GM21576 (cell line): ENCODE measurements at regions not wholly inside any gene's neighbourhood (a gene's known extent, or its start where the extent isn't known, plus 50 kb on each side); places are given as distances from the start of the nearest gene placed in this dataset.
"Not testable (repeated sequence)": the region's sequence is repeated elsewhere in the genome, so short reads cannot be mapped to it uniquely, and the experiment has no call there.

Experiments used
- ATAC-seq: cut with Tn5 transposase; IDR thresholded peaks from one replicate; pipeline ENCODE4 v1.9.1; 2021; ENCODE audit warnings: mild to moderate bottlenecking, moderate library complexity; ENCODE audit not compliant: unreplicated experiment

DNA sequence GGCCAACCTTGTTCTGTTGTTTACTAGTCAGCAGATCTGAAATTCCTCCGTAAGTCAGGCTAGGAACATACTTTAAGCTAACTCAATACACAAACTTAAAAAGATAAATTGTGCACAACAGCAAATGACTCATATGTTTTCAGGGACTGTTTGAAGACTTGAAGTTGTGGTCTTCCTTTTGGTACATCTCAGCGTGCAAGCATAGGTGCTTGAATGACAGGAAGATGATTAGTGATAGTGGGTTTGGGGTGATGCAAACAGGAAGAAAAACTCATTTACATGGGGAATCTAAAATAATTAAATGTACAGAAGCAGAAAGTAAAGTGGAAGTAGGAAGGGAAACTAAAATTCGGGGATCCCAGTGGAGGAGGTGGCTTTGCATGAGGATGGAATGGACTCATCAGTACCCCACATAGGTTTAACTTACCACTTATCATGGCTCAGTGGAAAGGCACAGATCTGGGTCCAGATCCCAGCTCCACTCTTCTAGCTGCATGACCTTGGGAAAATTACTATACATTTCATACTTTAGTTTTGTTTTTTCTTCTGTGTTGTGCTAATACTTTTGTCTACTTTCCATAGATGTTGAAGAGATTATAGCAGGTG, 122.3 kb downstream of the XCL2 start:
- no peak for ATAC-seq

- ATAC-seq, result no peak
Measured at GRCh38 chr1:168420177-168420576, 123.6 kb downstream of the XCL2 start.

DNA sequence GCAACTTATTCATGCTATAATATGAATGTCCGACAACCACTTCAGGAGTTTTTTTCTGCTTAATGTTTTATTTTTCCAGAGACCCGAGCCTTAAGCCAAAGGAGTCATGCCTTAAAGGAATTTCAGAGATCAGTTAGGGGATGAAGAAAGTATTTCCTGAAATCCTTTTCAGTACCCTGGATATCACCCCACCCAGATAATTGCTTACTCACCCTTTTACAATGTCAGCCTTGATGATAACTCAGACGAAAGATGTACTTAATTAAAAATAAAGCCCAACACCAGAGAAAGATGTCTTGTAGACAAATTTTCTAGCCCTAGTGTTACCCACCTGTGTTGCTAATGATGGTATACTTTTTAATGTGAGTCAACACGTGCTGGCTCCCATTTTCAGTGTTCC, 124.1 kb downstream of the XCL2 start:
- no peak for ATAC-seq

DNA sequence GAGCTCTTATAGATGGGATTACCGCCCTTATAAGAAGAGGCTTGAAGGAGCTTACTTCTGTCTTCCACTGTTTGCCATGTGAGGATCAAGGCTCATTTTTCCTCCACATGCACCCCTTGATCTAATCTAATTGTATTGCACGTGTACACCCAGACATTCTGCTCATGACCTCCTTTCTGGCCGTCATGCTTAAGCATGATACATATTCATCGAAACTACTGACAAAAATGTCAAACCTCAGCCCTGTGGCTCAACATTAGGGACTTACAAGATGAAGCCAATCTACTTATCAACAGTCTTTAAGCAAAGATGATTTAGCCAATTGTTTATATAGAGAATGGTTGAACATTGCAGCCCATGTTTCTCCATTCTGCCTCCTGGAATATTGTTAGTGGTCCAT, 127.6 kb downstream of the XCL2 start:
- ATAC-seq, result no peak

DNA sequence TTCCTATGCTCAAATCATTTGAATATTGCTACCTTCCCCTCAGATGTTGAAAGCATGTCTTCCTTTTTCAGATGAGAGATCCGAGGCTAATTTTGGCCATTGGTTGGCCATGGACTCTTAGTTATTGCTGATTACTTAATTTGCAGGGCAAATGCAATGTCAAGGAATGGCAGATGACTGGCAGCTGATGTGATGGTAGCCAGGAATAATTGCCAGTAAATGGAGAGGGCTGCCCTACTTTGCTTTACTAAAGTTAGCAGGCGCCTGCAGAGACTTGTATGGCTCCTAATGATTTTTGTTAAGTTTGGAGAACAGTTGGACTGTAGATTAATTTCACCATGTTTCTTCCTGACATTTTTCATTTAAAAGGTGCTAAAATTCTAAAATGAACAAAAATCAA, 128.9 kb downstream of the XCL2 start:
- no peak for ATAC-seq

GRCh38 chr1:168410464-168410863, 129.8 kb downstream of the TBX19 start:
- ATAC-seq, result no peak

DNA sequence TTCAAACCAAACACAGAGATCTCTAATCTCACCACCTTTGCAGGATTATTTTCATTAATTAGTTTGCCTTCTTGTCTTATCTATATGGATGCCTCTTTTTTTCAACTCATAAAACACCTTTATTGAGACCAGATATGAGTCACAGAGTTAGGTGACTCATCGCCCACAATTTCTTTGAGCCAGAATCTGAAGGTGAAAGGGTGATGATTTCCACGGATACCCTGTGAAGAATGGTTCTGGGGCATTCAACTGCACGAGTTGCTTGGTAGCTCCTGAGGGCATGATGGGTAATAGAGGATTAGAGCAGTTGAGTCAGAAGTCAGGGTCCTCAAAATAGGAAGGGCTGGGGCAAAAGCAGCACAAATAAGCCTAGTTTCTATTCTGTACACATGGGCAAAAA, 128.2 kb downstream of the TBX19 start:
- ATAC-seq, result peak; percentile 56

DNA sequence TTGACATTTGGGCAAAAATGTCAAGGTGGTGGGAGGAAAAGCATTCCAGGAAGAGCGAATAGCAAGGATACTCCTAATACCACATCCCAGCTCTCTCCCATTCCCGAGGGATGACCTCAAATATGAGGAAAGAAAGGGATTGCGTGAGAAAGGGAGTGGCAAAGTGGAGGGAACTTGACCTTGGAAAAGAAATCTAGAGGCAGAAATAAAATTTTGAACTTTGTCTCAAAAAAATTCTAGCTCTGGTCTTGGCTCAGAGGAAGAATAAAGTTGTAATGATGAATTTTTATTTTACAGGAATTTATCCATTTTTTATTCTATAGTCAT, 127.8 kb downstream of the TBX19 start:
- no peak for ATAC-seq

DNA sequence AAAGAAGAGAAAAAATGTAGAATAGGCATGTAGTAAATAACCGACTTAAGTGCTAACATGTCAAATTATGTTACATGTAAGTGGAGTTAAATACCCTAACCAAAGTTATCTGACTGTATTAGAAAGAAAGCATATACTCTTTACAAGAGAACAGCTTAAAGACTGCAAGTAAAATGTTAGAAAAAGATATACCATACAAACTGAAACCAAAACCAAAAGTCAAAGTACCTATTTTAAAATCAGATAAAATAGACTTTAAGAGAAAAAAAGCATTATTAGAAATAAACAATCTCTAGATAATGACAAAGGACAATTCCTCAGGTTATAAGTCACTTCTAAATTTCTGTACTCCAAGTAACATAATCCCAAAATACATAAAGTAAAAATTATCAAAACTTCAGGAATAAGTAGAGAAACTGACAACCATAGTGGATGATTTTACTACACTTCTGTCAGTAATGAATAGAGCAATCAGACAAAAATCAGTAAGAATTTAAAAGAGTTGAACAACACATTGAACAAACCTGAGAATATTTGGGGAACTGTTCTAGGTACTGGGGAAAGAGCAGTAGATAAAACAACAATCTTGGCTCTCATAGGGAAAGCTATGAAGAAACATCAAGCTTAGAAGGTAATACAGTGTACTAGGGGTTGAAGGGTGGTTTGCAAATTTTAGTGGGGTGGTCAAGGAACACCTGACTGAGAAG, 127.3 kb downstream of the TBX19 start:
- no peak for ATAC-seq

GRCh38 chr1:168405906-168406549, 125.4 kb downstream of the TBX19 start:
- no peak for ATAC-seq

GRCh38 chr1:168403140-168403539, 122.5 kb downstream of the TBX19 start:
- ATAC-seq, result no peak

DNA sequence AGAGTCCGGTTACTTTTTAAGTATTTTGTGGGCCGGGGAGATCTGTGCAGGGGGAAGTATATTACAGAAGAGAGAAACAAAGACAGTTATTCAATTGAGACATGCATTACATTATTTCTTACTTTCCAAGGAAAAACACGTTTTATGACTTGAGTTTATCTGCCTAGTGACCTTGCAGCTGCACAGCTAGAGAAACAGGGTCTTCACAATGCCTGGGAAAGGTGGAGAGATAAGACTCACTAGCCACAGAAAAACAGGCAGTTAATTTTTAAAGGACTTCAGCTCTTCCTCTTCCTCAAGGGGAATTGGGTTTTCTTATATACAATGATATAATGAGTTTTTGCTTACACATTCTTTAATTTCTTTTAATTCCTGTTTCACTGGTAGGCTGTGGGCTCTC, 121.8 kb downstream of the TBX19 start:
- not testable (repeated sequence) for ATAC-seq

DNA sequence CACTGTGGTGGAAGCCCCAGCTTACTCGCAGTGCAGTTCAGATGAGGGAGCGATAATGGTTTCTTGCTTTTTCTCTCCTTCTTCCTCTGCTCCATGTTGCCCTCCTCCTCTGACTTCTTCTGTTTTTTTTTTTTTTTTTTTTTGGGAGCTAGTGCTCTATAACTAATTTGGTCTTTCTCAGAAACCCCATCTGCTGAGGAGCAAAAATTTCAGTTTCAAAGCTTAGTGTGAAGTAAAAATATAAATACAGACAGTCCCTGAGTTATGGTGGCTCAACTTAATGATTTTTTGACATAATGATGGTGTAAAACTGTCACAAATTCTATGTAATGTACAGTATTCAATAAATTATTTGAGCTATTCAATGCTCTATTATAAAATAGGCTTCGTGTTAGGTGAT, 120.7 kb downstream of the TBX19 start:
- no peak for ATAC-seq

GRCh38 chr1:168400139-168400538, 119.5 kb downstream of the TBX19 start:
- no peak for ATAC-seq

DNA sequence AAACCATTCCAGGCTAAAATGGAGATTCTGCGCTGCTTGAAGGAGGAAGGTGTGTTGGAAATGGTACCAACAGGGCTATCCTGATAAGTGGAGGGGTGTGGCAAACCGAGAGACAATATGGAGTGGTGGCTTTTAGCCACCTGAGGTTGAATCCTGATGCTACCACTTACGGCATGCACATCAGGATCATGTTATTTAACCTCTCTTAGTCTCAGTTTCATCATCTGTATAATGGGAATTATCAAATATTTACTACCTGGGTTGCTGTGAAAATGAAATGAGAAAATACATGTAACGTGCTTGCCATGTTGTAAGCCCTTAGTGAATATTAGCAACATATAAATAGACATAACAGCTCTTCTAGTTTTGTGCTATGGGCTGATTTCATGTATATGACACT, 117.1 kb downstream of the TBX19 start:
- no peak for ATAC-seq

DNA sequence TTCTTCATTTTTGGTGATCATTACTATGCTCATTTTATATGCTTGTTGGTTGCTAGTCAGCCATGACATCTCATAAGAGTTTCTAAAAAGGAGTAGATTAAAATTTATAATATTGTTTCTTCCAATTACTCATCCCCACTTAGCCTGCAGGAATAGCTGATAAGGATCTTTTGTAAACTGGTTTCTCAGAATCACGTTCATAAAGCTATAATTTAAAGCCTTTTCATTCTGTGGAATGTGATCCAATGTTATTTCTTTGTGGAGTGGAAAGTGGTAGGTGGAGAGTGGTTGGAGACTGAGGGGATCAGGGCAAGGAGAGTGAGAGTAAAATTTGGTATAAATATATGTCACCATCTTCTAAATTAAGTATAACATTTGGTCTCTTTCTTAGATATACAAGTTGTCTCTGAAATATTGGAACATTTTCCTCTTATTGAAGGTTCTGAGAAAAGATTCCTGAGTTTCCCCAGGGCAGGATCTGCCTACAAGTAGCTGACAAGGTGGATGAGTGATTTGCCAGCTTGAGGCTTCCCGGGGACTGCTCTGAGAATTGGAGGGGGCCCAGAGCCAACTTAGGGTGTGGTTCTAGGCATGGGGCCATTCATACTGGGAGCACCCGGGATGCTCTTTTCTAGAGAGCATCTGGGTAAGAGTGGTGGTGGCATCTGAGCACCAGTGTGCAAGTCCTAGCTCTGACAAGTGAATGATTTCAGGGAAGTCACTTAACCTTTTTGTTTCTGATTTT, 116.4 kb downstream of the TBX19 start:
- ATAC-seq, result no peak

GRCh38 chr1:168396508-168396907, 115.8 kb downstream of the TBX19 start:
- no peak for ATAC-seq

DNA sequence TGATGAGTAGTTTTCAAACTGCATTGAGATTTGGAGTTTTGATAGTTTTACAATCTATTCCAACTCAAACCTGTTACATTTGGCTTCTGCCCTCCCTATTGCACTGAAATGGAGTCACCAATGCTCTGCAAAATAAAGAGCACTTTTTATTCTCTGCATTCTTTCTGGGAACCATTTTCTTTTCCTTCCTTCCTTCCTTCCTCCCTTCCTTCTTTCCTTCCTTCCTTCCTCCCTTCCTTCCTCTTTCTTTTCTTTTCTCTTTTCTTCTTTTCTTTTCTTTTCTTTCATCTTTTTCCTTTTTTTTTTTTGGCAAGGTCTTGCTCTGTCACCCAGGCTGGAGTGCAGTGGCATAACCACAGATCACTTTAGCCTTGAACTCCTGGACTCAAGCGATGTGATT, 114.2 kb downstream of the TBX19 start:
- no peak for ATAC-seq

- ATAC-seq, result no peak
Measured at GRCh38 chr1:168392958-168393549, 112.4 kb downstream of the TBX19 start.

DNA sequence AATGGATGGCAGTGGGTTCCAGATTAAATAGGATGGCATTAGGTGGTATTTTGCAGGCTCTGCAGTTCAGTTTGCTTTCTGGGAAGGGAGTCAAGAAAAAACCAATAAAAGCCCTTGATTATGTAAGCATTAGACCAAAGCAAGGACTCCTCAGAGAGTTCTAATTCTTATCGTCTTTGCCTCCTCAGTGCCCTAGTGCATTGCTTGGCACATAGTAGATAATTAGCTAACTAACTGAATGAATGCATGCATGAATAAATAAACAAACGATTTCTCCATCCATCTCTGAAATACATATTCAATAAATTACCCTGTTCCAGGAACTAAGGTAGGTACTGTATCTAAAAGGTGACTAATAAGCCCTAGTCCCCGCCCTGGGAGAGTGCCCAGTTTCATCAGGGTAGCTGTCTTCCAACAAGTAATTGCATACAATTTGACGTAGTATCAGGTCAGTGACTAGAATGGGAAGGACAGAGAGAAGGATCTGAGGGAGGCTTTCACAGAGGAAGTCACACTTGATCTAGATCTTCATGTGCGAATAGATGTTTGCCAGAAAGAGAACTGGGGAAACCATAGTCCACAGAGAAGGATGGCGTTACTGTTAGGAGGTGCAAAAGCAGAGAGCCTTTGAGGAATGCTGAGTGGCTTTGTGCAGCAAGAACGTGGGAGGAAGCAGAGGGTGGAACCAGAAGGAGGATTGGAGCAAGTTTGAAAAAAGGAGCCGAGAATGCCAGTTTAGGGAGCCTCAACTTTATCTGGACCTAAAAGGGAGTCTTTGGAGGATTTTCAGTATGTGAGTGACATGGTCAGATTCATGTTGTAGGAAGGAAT, 111.4 kb downstream of the TBX19 start:
- no peak for ATAC-seq

DNA sequence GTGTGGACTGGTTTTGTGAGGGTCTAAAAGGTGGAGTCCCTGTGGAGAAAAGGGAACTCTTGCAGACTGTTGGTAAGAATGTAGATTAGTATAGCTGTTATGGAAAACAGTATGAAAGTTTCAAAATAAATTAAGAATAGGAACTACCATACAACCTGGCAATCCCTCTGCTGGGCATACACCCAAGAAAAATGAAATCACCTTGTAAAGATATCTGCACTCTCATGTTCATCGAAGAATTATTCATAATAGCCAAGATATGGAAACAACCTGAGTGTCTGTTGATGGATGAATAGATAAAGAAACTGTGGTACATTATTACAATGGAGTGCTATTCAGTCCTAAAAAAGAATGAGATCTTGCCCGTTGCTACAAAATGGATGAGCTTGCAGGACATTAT, 109.6 kb downstream of the TBX19 start:
- no peak for ATAC-seq
